GM12878 (cell line): ENCODE measurements at regions not wholly inside any gene's neighbourhood (a gene's known extent, or its start where the extent isn't known, plus 50 kb on each side); places are given as distances from the start of the nearest gene placed in this dataset.
"Not testable (repeated sequence)": the region's sequence is repeated elsewhere in the genome, so short reads cannot be mapped to it uniquely, and the experiment has no call there.

Experiments used
- CTCF ChIP-seq, 3 experiments: IDR thresholded peaks in 2 of 3; conservative IDR thresholded peaks in 1 of 3; 2 replicates each; pipeline ENCODE4 v1.5.1; 2011; ENCODE audit warnings: low read depth in 3 of 3, low read length in 3 of 3, mild to moderate bottlenecking in 3 of 3, control low read depth in 2 of 3, moderate library complexity in 2 of 3, inconsistent platforms in 1 of 3, mixed read lengths in 1 of 3; ENCODE audit not compliant: control insufficient read depth in 2 of 3, insufficient read depth in 1 of 3; ENCODE audit errors: extremely low read depth in 1 of 3
- HDAC2 ChIP-seq: fragments of 200-600 bp; sonication (generic); IDR thresholded peaks from 2 replicates; pipeline ENCODE4 v1.6.1; 2017

- not testable (repeated sequence) for TF ChIP-seq HDAC2; CTCF (IDR thresholded peaks at IDR 0.05 in 2 of 3, conservative IDR thresholded peaks at IDR 0.05 in 1 of 3; ENCODE audit: control insufficient read depth in 2 of 3, extremely low read depth in 1 of 3, insufficient read depth in 1 of 3, low read depth in 3 of 3, low read length in 3 of 3)
Observed at GRCh38 chrX:108843039-108843438, 106.7 kb upstream of the IRS4 start.
